ENCODE measurements at regions not wholly inside any gene's neighbourhood (a gene's known extent, or its start where the extent isn't known, plus 50 kb on each side); places are given as distances from the start of the nearest gene placed in this dataset.
"Not testable (repeated sequence)": the region's sequence is repeated elsewhere in the genome, so short reads cannot be mapped to it uniquely, and the experiment has no call there.

DNA sequence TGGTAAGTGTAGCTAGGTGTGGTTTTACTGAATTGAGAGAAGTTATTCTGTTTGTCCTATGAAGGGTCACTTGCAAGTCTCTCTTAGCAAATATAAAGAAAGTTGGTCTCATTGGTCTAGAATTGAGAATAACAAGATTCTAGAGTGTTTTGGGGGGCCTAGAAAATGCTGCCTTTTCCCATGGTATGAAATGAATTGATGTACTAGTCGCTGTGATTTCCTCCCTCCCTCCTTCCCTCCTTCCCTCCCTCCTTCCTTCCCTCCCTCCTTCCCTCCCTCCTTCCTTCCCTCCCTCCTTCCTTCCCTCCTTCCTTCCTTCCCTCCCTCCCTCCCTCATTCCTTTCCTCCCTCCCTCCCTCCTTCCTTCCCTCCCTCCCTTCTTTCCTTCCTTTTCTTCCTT lies 166.7 kb upstream of the RGS6 start:
- no peak overlapping the region for H3K27ac ChIP-seq
- ChIA-PET CTCF (no interaction called here), POLR2A (ENCODE audit: unreplicated experiment) (no interaction called here)
- H3K4me3 ChIP-seq, result no peak overlapping the region
- H3K27me3 ChIP-seq (ENCODE audit: insufficient read depth, low read depth), result no peaks in the 10 kb centered on the region
- no peak for DNase-seq
- no peaks in the 10 kb centered on the region for H3K36me3 ChIP-seq (ENCODE audit: low read depth)
- no peaks in the 10 kb centered on the region for H3F3A ChIP-seq (ENCODE audit: insufficient read depth, low read depth)
- TF ChIP-seq, protein P1, sequence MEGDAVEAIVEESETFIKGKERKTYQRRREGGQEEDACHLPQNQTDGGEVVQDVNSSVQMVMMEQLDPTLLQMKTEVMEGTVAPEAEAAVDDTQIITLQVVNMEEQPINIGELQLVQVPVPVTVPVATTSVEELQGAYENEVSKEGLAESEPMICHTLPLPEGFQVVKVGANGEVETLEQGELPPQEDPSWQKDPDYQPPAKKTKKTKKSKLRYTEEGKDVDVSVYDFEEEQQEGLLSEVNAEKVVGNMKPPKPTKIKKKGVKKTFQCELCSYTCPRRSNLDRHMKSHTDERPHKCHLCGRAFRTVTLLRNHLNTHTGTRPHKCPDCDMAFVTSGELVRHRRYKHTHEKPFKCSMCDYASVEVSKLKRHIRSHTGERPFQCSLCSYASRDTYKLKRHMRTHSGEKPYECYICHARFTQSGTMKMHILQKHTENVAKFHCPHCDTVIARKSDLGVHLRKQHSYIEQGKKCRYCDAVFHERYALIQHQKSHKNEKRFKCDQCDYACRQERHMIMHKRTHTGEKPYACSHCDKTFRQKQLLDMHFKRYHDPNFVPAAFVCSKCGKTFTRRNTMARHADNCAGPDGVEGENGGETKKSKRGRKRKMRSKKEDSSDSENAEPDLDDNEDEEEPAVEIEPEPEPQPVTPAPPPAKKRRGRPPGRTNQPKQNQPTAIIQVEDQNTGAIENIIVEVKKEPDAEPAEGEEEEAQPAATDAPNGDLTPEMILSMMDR (conservative IDR thresholded peaks at IDR 0.05), result no peak
- no peak for TF ChIP-seq EZH2 (IDR thresholded peaks at IDR 0.05; ENCODE audit: low read depth)
- H4K20me1 ChIP-seq (ENCODE audit: insufficient read depth), result no peaks in the 10 kb centered on the region
- no peaks in the 10 kb centered on the region for H3K9me2 ChIP-seq (ENCODE audit: insufficient read depth)
- intact Hi-C loops (cut with micrococcal nuclease; ENCODE audit: unreplicated experiment), result no loop called here
- no peak overlapping the region for H2AFZ ChIP-seq
- no peak overlapping the region for H3K4me2 ChIP-seq
- no peaks in the 10 kb centered on the region for H3K9me3 ChIP-seq (ENCODE audit: insufficient read depth, low read depth)
- H3K79me2 ChIP-seq (ENCODE audit: low read depth), result no peaks in the 10 kb centered on the region
- H3K4me1 ChIP-seq (replicated peaks; ENCODE audit: insufficient read depth), result no peaks in the 10 kb centered on the region
- BruUV-seq (replicated peaks), result no TSS peak

DNA sequence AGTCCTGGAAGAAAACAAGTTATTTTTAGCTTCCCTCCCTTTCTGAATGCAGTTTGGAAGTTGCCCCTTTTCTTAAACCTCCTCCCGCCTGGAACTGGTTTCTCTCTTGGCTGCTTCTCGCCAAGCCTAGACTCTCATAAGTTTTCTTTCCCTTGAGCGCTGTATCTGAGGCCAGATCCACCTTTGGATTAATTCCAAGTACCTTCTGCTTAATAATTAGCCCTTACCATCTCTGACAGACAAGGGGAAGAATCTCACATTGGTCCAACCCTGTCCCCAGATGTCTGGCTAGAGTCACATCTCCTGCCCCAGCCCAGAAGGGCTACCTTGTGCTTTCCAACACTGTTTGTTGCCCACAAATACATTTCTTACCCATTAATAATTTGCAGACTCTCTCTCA lies 161.8 kb upstream of the RGS6 start:
- Histone ChIP-seq H3K4me1 (replicated peaks; ENCODE audit: insufficient read depth) (no peaks in the 10 kb centered on the region), H4K20me1 (ENCODE audit: insufficient read depth) (no peaks in the 10 kb centered on the region), H3K27me3 (ENCODE audit: insufficient read depth, low read depth) (peaks cover 7% of the 10 kb centered on the region), H3K27ac (no peak overlapping the region), H3K79me2 (ENCODE audit: low read depth) (no peaks in the 10 kb centered on the region), H2AFZ (no peak overlapping the region), H3K4me2 (no peak overlapping the region), H3K4me3 (no peak overlapping the region), H3K9me3 (ENCODE audit: insufficient read depth, low read depth) (no peaks in the 10 kb centered on the region), H3F3A (ENCODE audit: insufficient read depth, low read depth) (no peaks in the 10 kb centered on the region), H3K36me3 (ENCODE audit: low read depth) (no peaks in the 10 kb centered on the region), H3K9me2 (ENCODE audit: insufficient read depth) (no peaks in the 10 kb centered on the region)
- no peak for DNase-seq
- ChIA-PET POLR2A (ENCODE audit: unreplicated experiment) (no interaction called here), CTCF (no interaction called here)
- TF ChIP-seq, protein P1 (conservative IDR thresholded peaks at IDR 0.05), result no peak
- no peak for TF ChIP-seq EZH2 (IDR thresholded peaks at IDR 0.05; ENCODE audit: low read depth)
- intact Hi-C loops (cut with micrococcal nuclease; ENCODE audit: unreplicated experiment), result no loop called here
- BruUV-seq (replicated peaks), result no TSS peak

DNA sequence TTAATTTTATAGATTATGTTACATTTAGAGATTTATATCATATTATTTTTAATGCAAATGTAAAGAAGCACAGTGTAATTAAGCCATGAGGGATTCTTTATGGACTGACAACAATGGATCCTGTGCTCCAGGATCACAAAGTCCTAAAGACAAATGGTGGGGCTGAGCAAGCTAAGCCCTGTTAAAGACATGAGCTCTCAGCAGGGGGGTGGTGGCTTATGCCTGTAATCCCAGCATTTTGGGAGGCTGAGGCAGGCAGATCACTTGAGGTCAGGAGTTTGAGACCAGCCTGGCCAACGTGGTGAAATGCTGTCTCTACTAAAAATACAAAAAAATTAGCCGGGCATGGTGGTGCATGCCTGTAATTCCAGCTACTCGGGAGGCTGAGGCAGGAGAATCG lies 160.8 kb upstream of the RGS6 start:
- H3K9me2 ChIP-seq (ENCODE audit: insufficient read depth); H3K4me3 ChIP-seq; H2AFZ ChIP-seq; H3K27ac ChIP-seq; H3F3A ChIP-seq (ENCODE audit: insufficient read depth, low read depth); DNase-seq; H4K20me1 ChIP-seq (ENCODE audit: insufficient read depth); H3K4me1 ChIP-seq (replicated peaks; ENCODE audit: insufficient read depth); intact Hi-C loops (cut with micrococcal nuclease; ENCODE audit: unreplicated experiment); H3K36me3 ChIP-seq (ENCODE audit: low read depth); H3K27me3 ChIP-seq (ENCODE audit: insufficient read depth, low read depth); BruUV-seq (replicated peaks); H3K4me2 ChIP-seq; CTCF ChIA-PET; H3K9me3 ChIP-seq (ENCODE audit: insufficient read depth, low read depth); H3K79me2 ChIP-seq (ENCODE audit: low read depth): not testable (repeated sequence)
- POLR2A ChIA-PET (ENCODE audit: unreplicated experiment), result interaction anchor here (0.7 kb wide), 1 partner anchor 573 kb away, joined by 5 read pairs; no protein-coding TSS in a partner anchor

DNA sequence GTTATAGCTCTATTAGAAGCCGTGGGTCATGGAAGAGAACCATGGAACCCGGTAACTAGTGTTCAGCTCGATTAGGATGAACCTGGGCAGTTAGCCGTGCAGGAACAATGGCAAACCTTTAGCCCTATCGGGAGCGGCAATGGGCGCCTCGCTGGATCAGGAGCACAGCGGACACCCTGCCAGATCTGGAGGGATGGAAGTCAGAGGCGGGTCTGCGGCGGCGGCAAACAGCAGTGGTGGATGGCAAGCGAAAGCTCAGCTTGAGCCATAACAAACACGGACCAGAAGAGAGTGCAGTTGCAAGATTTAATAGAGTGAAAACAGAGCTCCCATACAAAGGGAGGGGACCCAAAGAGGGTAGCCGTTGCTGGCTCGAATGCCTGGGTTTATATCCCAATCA lies 160.2 kb upstream of the RGS6 start:
- H3K4me1 ChIP-seq (replicated peaks; ENCODE audit: insufficient read depth); H2AFZ ChIP-seq; BruUV-seq (replicated peaks); H3K4me2 ChIP-seq; H3K27ac ChIP-seq; CTCF ChIA-PET; H3K9me3 ChIP-seq (ENCODE audit: insufficient read depth, low read depth); H3F3A ChIP-seq (ENCODE audit: insufficient read depth, low read depth); H3K79me2 ChIP-seq (ENCODE audit: low read depth); DNase-seq; H4K20me1 ChIP-seq (ENCODE audit: insufficient read depth); intact Hi-C loops (cut with micrococcal nuclease; ENCODE audit: unreplicated experiment); H3K4me3 ChIP-seq; H3K36me3 ChIP-seq (ENCODE audit: low read depth); H3K9me2 ChIP-seq (ENCODE audit: insufficient read depth); H3K27me3 ChIP-seq (ENCODE audit: insufficient read depth, low read depth): not testable (repeated sequence)
- POLR2A ChIA-PET (ENCODE audit: unreplicated experiment), result interaction anchor here (0.7 kb wide), 1 partner anchor 574 kb away, joined by 5 read pairs; no protein-coding TSS in a partner anchor

Measured in PC-9 (cell line).